Adrenal gland (tissue), 9 donors: ENCODE measurements at regions not wholly inside any gene's neighbourhood (a gene's known extent, or its start where the extent isn't known, plus 50 kb on each side); places are given as distances from the start of the nearest gene placed in this dataset.
"Not testable (repeated sequence)": the region's sequence is repeated elsewhere in the genome, so short reads cannot be mapped to it uniquely, and the experiment has no call there.

Source experiments
- DNase-seq, 7 donors: peaks; one replicate each; pipeline ENCODE4 v3.0.0-alpha.2; 2019 to 2020
- H3K27ac ChIP-seq, 5 donors: fragments of 200-600 bp; sonication (generic) in 4 of 5; 1 replicate in 3 of 5; 2 replicates in 2 of 5; pipeline versions ENCODE4 v1.5.1 to v1.8.0; 2016 to 2020; ENCODE audit warnings: mild to moderate bottlenecking in 1 of 5
- H3K27me3 ChIP-seq: fragments of 200-600 bp; 2 replicates; pipeline ENCODE4 v1.8.0; 2021
- H3K36me3 ChIP-seq, 2 donors: fragments of 200-600 bp; replicated peaks in 1 of 2; 1 replicate in 1 of 2; 2 replicates in 1 of 2; pipeline versions ENCODE4 v1.5.1 to v1.8.0; 2018 to 2022
- H3K4me1 ChIP-seq, 2 donors: fragments of 200-600 bp; replicated peaks in 1 of 2; 1 replicate in 1 of 2; 2 replicates in 1 of 2; pipeline versions ENCODE4 v1.5.1 to v1.8.0; 2018 to 2021
- H3K4me3 ChIP-seq, 4 donors: fragments of 200-600 bp; sonication (generic) in 3 of 4; one replicate each; pipeline ENCODE4 v1.5.1; 2016 to 2018
- H3K9me3 ChIP-seq, 3 donors: fragments of 200-600 bp; sonication (generic) in 1 of 3; replicated peaks in 1 of 3; 1 replicate in 2 of 3; 2 replicates in 1 of 3; pipeline versions ENCODE4 v1.5.1 to v1.8.0; 2016 to 2021
- CTCF ChIP-seq, 6 experiments: fragments of 450-650 bp in 4 of 6; fragments of 200-600 bp in 2 of 6; sonication (generic) in 1 of 6; IDR thresholded peaks; 1 replicate in 5 of 6; 2 replicates in 1 of 6; pipeline versions ENCODE4 v1.5.1 to v1.8.0; 2016 to 2021; ENCODE audit warnings: antibody characterized with exemption in 6 of 6, mild to moderate bottlenecking in 2 of 6, moderate library complexity in 1 of 6
- POLR2A ChIP-seq, 2 donors: fragments of 450-650 bp; IDR thresholded peaks; one replicate each; pipeline ENCODE4 v1.6.1; 2017; ENCODE audit warnings: antibody characterized with exemption in 2 of 2, mild to moderate bottlenecking in 2 of 2, moderate library complexity in 1 of 2
- WGBS, 4 donors: extraction: QIAGEN DNeasy Blood & Tissue Kit in 2 of 4; methylation state at CpG; one replicate each; pipeline versions ENCODE4 v1.1.5 to v1.1.7; 2013 to 2017; 5-methylcytosine and 5-hydroxymethylcytosine counted together
- intact Hi-C, 2 donors: fragments of 100-400 bp; cut with DNase I; formaldehyde crosslinking; loops; one replicate each; pipeline versions ENCODE4 v1.14.1 to v1.15.0; 2022 to 2023
- donor health status: healthy with polysubstance abuse.
- donor health status: Bipolar disorder and iron deficiency.
- donor health status: DM: yes; HTN: yes; CAD: no.
- donor health status: DM: no; HTN: no; CAD: no.
- donor health status: DM: no; HTN: no; CAD: no.

- 61 to 68% (median 65%) methylated on average over 4 of the region's 4 CpGs for WGBS, 4 donors
- Histone ChIP-seq H3K27me3 (no peaks in the 10 kb centered on the region), H3K36me3 (no peaks in the 10 kb centered on the region), H3K27ac (peak overlapping the region in 1 of 5 donors; percentile 36), H3K4me3 (no peak overlapping the region), H3K9me3 (no peaks in the 10 kb centered on the region), H3K4me1 (no peaks in the 10 kb centered on the region)
- intact Hi-C loops, result no loop called here
- TF ChIP-seq CTCF (IDR thresholded peaks at IDR 0.05), result no peak
- TF ChIP-seq POLR2A (IDR thresholded peaks at IDR 0.05), result no peak
- DNase-seq, result no peak
Observed at GRCh38 chr4:53890461-53890860, 173.9 kb downstream of the CHIC2 start.

- TF ChIP-seq POLR2A (IDR thresholded peaks at IDR 0.05) (no peak), CTCF (IDR thresholded peaks at IDR 0.05) (no peak)
- no peak for DNase-seq
Observed at GRCh38 chr4:53889326-53890055, 174.9 kb downstream of the CHIC2 start.

GRCh38 chr4:53886090-53886489 lies 178.3 kb downstream of the CHIC2 start:
- no peak for DNase-seq
- no peak overlapping the region for H3K27ac ChIP-seq
- no peak for TF ChIP-seq CTCF (IDR thresholded peaks at IDR 0.05)
- TF ChIP-seq POLR2A (IDR thresholded peaks at IDR 0.05), result no peak
- no peaks in the 10 kb centered on the region for H3K27me3 ChIP-seq
- no peaks in the 10 kb centered on the region for H3K9me3 ChIP-seq
- H3K36me3 ChIP-seq, result no peaks in the 10 kb centered on the region
- no peaks in the 10 kb centered on the region for H3K4me1 ChIP-seq
- 65 to 83% (median 69%) methylated on average over 2 of the region's 2 CpGs for WGBS, 4 donors
- H3K4me3 ChIP-seq, result no peak overlapping the region
- intact Hi-C loops, result no loop called here

More at GRCh38 chr4:53889326-53890055, 174.9 kb downstream of the CHIC2 start:
- Histone ChIP-seq H3K4me3 (no peak overlapping the region), H3K9me3 (no peaks in the 10 kb centered on the region), H3K27ac (peak overlapping the region in 1 of 5 donors; percentile 7), H3K27me3 (no peaks in the 10 kb centered on the region), H3K36me3 (no peaks in the 10 kb centered on the region), H3K4me1 (no peaks in the 10 kb centered on the region)
- intact Hi-C loops, result no loop called here
- WGBS, 4 donors, result 81 to 90% (median 86%) methylated on average over 6 of the region's 6 CpGs

- intact Hi-C loops, result no loop called here
- H3K36me3 ChIP-seq, result no peaks in the 10 kb centered on the region
- no peaks in the 10 kb centered on the region for H3K27me3 ChIP-seq
- no peaks in the 10 kb centered on the region for H3K9me3 ChIP-seq
- TF ChIP-seq CTCF (IDR thresholded peaks at IDR 0.05), result no peak
- TF ChIP-seq POLR2A (IDR thresholded peaks at IDR 0.05), result no peak
- no peaks in the 10 kb centered on the region for H3K4me1 ChIP-seq
- DNase-seq, result no peak
- no peak overlapping the region for H3K4me3 ChIP-seq
- H3K27ac ChIP-seq, result no peak overlapping the region
- WGBS, 4 donors, result 60 to 75% (median 69%) methylated on average over 2 of the region's 2 CpGs
Observed at GRCh38 chr4:53885668-53886067, 178.7 kb downstream of the CHIC2 start.

GRCh38 chr4:53877096-53877495 lies 187.3 kb downstream of the CHIC2 start:
- H3K36me3 ChIP-seq, H3K4me3 ChIP-seq, H3K27ac ChIP-seq, DNase-seq, intact Hi-C loops, H3K4me1 ChIP-seq, H3K27me3 ChIP-seq, H3K9me3 ChIP-seq: not testable (repeated sequence)
- WGBS, 4 donors, result 86 to 91% (median 88%) methylated on average over 12 to 18 of the region's 18 CpGs
